C4-2B (cell line): ENCODE measurements at regions not wholly inside any gene's neighbourhood (a gene's known extent, or its start where the extent isn't known, plus 50 kb on each side); places are given as distances from the start of the nearest gene placed in this dataset.

Experiments used
- ZFX ChIP-seq: fragments of 450-650 bp; IDR thresholded peaks from 2 replicates; pipeline ENCODE4 v1.6.1; 2017
- TF ChIP-seq, protein P1 (sequence below): fragments of 450-650 bp; conservative IDR thresholded peaks from 2 replicates; pipeline ENCODE4 v1.5.1; 2017; ENCODE audit warnings: mild to moderate bottlenecking

DNA sequence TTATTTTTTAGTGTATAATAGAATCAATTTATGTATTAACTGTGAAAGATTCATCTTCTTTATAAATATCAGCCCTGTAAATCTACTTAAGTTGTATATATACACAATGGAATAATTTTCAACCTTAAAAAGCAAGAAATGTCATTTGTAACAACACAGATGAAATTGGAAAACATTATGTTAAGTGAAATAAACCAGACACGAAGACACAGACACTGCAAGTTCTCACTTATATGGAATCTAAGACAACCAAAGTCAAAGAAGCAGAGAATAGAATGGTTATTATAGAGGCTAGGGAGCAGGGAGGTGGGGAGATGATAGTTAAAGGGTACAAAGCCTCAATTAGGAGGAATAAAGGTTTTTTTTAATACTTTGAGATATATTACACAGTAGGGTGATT, 1404.4 kb downstream of the HACE1 start:
- TF ChIP-seq, protein P1, sequence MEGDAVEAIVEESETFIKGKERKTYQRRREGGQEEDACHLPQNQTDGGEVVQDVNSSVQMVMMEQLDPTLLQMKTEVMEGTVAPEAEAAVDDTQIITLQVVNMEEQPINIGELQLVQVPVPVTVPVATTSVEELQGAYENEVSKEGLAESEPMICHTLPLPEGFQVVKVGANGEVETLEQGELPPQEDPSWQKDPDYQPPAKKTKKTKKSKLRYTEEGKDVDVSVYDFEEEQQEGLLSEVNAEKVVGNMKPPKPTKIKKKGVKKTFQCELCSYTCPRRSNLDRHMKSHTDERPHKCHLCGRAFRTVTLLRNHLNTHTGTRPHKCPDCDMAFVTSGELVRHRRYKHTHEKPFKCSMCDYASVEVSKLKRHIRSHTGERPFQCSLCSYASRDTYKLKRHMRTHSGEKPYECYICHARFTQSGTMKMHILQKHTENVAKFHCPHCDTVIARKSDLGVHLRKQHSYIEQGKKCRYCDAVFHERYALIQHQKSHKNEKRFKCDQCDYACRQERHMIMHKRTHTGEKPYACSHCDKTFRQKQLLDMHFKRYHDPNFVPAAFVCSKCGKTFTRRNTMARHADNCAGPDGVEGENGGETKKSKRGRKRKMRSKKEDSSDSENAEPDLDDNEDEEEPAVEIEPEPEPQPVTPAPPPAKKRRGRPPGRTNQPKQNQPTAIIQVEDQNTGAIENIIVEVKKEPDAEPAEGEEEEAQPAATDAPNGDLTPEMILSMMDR: no peak
- no peak for TF ChIP-seq ZFX
